Activated CD8-positive, alpha-beta memory T cell treated with anti-CD3 and anti-CD28 coated beads, Interleukin-2, amount 50 U/mL, for 4 hours (primary cell): ENCODE measurements at regions not wholly inside any gene's neighbourhood (a gene's known extent, or its start where the extent isn't known, plus 50 kb on each side); places are given as distances from the start of the nearest gene placed in this dataset.
"Not testable (repeated sequence)": the region's sequence is repeated elsewhere in the genome, so short reads cannot be mapped to it uniquely, and the experiment has no call there.

Experiments used
- DNase-seq: peaks from one replicate; pipeline ENCODE4 v3.0.0-alpha.2; 2020

DNA sequence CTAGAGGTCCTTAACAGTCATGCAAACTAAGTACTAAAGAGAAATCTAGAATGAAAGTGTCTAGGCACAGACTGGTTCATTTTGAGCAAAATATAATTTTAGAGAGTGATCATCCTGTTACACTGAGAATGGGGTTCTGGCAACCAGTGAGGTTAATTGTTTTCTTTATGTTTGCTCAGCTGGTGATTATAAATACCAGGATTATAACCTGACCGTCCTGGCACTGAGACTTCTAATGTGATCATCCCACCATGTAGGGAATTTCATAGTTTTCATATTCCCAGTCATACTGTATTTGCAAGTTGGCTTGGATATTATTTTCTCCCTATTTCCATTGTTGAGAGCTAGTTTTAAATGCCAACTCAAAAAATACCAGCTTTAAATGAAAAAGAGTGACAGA lies 852.5 kb upstream of the LRATD1 start:
- no peak for DNase-seq

DNA sequence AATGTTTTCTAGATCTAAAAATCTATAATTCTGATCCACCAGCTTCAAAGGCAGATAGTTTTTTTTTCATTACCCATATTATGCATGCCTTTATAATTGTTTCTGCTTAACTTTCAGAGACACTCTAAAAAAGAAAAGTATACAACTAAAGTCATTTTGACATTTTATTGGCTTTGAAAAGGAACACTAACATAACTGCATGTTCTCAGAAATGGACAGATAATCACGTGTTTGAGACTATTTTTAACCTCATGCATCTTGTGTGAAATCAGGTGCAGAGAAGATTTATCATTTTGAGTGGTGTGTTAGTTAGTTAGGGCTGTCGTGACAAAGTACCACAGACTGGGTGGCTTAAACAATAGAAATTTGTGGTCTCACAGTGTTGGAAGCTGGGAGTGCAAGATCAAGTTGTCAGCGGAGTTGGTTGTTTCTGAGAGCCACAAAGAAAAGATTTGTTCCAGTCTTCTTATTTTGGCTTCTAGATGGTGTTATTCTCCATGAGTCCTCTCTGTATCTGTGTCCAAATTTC lies 841.4 kb upstream of the LRATD1 start:
- DNase-seq: no peak

DNA sequence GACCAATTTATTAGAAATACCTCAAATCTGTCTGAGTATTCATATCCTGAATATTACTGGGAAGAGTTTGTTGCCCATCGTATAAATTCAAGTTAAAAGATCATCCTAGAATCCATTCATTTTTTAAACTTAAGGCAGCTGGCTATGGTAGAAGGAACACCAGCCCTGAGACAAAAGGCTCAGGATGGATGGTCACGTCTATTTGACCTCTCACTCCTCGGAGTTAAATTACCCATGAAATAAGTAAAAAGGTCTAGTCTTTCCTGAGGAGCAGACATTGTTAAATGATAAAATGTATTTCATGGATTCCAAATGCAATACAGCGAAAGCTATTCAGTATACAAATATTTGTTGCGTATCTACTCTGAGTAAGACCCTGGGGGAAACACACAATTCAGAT lies 826.0 kb upstream of the LRATD1 start:
- no peak for DNase-seq

DNA sequence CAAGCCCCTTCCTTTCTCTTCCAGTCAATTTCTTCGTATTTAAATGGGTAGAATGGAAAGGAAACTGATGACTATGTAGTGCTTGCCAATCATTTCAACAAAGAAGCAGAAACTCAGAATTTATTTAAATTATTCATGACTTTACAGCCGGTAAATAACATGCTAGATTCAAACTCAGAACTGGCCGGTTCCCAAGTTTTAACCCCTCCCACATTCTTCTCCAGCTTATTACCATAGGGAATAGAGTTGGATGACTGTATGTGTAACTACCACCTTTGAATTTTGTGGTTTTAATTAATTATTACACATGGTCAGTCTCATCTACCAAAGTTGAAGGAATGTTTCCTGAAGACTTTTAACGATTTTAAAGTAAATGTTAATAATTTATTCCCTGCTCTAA lies 819.3 kb upstream of the LRATD1 start:
- no peak for DNase-seq

DNA sequence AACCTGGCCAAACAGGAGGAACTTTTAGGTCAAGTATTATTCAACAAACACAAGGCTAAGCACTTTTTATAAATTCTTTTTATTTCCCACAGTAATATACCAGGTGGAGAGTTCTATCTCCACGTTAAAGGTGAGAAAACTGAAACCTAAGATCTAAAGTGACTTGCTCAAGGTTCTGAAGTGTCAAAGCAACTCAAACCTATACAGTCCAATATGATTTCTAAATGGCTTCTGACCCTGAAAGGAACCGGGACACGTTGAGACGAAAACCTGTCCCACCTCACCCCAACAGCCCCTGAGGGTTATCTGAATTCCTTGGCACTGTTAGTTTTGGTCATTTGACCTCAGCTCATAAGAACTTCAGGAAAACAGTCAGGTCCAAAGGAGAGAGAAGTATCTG lies 814.5 kb upstream of the LRATD1 start:
- DNase-seq: no peak

DNA sequence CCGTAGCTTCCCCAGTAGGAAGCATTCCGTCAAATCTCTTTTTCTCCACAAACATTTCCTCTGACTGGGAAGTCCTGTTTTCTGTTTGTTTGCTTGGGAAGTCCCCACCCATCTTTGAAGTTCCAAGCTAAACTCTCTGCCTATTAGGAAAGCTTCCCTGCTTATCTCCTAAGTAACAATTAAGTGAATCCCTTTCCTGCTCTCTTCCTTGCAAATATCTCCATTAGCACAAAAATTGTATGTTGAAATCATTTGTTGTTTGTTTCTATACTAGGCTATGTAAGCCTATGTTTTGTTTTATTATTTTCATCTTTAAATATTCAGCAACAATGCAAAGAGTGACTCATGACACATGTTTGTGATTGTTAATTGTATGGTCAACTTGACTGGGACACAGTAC lies 812.6 kb upstream of the LRATD1 start:
- no peak for DNase-seq

DNA sequence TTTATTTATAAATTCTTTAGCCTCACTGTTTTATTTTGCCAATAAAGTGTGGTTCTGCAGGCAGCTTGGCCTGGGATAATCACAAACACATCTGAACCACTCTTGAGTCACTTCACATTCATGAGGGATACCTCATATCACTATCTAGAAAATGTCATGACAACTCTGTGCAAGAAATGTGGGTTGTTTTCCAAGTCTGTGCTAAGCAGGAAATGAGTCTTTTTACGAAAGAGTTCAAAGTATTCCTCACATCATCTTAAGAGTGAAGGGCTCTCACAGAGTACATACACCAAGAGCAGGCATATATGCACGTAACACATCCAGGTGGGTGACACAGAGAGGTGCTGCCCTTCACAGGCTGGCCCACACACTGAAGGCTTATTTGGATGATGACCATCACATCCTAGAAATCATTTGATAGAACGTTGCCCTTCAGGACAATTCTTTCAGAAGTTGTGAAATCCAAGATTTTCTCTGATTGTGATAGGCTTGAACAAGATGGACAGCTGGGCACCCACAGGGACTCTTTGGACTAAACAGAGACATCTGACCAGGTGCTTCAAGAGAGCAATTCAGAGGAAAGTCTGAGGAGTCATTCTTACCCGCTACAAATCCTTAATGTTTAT lies 811.1 kb upstream of the LRATD1 start:
- no peak for DNase-seq

DNA sequence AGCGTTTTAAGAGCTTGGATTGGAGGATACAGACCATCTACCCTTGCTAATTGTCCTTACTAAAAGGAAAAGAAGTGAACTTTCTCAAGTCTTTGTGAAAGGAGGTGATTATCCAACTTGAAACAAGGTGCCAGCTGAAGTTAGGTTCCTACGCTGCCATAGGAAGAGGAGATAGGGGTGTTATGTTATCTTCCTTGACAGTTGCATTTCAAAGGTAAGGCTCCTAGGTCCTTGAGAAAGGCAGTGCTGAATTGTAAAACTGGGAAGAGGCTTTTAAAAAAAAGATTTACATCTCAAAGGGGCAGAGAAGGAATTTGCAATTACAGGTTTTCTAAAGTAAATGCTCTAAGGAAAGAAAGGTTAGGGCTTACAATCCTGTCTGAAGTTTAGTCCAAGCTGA lies 810.2 kb upstream of the LRATD1 start:
- DNase-seq: no peak

DNA sequence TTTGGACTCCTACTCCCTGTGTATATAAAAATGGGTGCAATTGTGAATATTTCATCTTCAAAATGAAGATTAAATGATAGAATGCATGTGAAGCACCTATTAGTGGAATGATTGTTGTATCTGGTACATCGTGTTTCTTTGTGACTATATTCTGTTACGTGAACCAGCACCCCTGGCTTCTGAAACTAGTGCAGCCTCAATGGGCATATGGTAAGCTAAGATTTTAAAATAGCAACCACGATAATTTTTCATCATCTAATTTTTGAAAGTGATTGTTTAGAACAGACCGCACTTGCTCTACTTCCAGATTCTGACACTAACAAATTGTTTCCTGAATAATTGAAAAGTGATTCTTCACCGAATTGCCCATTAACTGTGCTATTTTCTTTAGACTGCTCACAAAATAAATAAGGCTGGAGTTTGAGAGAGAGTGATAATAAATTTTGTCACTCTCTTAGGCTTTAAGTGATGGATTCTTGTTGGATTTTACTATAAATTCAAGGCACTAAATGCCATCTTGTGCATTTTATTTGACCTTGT lies 806.1 kb upstream of the LRATD1 start:
- no peak for DNase-seq

DNA sequence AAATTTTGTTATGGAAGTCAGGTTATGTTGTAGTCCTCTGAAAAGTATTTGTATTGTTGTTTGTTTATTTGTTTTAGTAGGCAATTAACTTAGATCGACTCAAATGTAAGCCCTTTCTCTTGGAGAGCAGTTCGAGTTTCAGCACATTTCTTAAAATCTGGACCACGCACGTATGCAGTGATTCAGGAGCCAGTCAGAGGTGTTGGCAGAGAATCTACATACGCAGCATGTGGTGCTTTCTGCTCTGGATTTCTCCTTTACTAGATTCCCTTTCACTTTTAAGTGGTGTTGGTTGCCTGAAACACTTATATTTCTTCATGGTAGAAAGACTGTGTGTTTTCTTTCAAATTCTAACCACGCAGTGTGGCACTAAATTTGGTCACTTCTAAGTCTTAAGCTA lies 773.9 kb upstream of the LRATD1 start:
- DNase-seq: no peak

DNA sequence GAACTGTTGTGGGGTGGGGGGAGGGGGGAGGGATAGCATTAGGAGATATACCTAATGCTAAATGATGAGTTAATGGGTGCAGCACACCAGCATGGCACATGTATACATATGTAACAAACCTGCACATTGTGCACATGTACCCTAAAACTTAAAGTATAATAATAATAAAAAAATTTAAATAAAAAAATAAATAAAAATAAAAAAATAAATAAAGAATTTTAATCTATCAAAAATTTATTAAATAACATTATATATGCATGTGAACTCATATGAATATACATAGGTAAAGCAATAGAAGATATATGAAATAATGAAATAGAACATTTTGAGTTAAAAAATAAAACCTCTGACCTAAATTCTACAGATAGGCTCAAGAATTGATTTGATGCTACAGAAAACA lies 764.2 kb upstream of the LRATD1 start:
- DNase-seq: not testable (repeated sequence)

DNA sequence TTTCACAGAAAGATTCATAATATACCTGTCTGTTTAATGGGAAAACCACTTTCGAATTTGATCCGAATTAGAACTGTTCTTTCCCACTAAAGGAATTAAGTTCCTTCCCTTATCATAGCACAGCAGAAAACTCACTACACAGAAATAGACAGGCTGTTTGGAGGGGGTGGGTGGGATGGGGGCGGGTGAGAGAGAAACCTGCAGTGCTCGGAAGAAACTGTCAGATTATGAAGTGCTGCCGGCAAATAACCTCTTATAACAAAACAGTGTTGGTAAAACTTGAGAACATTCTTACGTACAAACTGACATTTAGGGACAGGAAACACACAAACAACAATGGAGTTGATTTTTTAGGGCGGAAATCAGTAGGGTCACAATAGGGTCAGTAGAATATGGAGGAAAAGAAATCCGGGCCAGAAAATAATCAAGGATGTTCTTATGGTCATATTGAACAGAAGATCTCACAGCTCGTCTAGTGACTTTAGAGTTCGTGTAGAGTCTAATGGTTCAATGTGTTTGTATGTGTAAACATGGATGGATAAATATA lies 756.0 kb upstream of the LRATD1 start:
- no peak for DNase-seq

DNA sequence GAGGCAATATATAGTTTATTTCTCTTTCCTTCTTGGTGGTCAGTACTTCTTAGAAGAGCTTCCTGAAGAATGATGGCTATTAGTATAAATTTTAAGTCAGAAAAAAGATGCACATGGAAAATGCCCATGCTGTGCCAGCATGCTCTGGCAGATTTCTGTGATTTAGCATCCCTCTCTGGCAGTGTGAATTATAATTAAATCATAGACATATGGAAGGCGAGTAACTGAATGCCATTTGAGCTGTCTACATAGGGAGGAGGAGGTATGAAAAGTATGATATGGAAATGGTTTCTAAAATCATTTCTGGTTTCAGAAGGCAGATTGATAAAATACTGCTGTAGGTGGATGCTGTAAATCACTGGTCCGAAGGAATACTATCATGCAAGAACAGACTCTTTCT lies 754.9 kb upstream of the LRATD1 start:
- DNase-seq: no peak

DNA sequence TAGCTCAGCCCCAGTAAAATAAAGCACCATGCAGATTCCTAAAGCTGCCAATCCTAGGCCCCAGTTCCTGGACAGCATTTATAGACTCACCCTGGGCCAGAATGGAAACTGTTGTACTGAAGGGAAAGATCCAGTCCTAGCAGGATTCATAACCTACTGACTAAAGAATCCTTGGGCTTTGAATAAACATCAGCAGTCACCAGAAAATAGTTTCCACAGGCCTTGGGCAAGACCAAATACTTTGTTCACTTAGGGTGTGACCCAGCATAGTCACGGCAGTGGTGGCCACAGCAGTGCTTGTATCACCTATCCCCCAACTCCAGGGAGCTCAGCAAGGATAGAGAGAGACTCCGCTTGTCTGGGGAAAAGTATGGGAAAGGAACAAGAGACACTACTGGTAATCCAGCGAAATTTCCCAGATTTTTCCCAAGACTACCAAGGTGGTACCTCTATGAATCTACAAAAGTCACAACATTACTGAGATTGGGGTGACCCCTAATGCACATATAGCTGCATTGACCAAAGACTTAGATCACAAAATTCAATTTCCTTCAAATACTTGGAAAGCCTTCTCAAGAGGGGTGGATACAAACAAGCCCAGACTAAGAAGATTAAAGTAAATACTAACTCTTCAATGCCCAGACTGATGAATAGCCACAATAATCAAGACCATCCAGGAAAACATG lies 748.1 kb upstream of the LRATD1 start:
- DNase-seq: no peak

DNA sequence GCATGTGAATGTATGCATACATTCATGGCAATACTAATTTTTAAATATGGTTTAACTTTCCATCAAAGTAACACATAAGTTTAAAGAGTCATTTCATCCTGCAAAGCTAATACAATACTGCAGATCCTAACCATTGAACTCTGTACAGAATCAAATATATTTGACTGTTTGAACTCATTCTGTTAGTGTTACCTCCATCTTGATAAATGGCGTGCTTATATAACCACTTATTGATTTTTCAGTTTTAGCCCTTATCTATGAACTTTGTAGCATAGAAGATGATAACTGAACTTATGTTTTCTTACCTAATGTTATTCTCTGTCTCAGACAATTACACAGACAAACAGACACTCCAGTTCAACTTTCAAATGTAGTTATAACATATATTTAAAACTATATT lies 731.0 kb upstream of the LRATD1 start:
- no peak for DNase-seq

DNA sequence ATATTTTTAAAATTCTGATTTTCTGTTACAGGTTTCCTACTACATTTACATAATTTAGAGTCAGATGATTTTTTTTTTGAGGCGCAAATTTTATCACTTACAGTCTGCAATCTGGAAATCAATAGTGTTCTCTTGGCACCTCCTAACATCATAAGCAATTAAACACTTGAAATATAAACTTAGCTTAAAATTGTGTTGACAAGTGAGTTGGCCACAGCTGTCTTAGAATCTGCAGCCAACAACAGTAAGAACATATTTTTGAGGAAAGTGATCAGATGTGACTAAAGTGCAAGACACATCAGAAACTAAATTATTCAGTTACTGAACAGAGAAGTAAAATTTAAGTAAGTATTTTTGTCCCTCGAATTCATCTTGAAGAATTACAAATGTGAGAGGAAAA lies 726.7 kb upstream of the LRATD1 start:
- no peak for DNase-seq

DNA sequence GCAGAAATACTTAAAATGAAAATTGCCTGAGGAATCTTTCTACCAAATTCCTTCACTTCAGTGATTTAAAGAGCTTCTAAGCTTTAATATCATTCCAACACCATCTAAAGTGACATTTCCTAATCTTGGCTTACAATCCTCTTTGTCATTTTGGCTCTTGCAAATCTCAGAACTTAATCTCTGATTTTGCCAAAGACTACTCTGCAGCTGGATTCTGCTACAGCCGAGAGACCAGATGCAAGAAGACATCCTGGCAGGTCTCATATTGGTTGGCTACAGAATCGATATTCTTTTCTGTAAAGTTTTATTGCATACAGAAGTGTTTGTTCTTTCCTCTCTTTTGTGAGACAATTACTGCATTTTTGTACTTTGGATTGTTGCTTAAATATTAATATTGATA lies 716.5 kb upstream of the LRATD1 start:
- DNase-seq: no peak

DNA sequence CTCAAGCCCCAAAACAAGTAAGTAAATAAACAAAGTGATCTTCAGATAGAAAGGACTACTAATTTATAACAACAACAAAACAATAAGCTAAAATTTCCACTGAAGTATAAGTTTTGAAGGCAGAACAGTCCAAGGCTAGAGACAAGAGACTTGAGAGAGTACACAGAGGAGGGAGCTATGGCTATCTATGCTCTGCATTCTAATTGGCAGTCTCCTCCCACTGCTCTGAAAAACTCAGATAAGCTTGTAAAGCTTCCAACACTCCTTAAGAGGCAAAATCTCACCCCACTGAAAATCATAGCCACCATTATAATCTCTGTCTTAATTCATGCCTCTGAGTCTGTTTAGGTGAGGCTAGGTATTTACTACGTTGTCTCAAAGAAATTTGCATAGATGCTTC lies 714.6 kb upstream of the LRATD1 start:
- DNase-seq: no peak

DNA sequence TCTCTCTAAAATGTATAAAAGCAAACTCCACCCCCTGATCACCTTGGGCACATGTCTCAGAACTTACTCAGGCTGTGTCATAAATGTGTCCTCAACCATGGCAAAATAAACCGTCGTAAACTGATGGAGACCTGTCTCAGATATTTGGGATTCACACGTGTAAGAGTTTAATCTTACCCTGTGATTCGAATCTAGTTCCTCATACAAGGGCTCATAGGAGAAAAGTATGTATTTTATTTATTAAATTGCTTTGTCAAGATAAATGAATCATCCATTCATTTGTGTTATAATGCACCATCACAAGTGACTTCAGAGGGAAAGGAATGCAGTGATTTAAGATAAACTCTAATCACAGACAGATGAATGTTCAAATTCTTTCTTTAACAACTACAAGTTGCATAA lies 712.5 kb upstream of the LRATD1 start:
- DNase-seq: no peak

DNA sequence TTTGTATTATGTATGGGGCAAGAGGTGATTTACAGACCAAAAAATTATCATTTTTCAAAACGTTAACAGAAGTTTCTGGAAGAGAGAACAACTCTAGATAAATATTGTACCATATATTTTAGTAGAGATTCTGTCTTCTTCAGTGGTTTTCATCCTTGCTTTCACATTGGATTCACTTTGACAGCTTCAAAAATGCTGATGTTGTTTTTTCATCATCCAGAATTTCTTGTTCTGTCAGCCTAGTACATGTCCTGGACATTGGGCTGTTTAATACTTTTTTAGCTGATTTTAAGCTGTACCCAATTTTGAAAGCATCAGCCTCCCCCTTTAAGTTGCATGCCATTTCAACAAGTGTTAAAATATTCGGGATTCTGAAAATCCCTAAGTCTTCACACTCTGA lies 711.3 kb upstream of the LRATD1 start:
- DNase-seq: no peak

DNA sequence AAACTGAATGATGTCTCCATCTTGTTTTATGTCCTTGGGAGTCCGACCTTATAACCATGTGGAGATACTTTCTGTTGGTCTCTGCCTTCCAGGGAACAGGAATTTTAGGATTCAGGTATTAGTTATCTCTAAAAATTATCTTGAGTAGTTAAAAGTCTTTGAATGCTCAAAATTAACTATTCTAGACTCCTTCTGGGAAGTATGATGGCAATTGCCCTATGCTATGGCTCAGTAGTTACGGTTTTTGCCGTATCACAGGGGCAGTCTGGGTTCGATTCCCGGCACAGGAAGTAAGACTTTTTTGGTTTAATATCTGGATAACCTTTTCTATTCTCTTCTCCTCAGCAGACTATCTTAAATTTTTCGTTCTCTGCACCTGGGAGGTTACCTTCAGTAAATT lies 708.7 kb upstream of the LRATD1 start:
- no peak for DNase-seq

DNA sequence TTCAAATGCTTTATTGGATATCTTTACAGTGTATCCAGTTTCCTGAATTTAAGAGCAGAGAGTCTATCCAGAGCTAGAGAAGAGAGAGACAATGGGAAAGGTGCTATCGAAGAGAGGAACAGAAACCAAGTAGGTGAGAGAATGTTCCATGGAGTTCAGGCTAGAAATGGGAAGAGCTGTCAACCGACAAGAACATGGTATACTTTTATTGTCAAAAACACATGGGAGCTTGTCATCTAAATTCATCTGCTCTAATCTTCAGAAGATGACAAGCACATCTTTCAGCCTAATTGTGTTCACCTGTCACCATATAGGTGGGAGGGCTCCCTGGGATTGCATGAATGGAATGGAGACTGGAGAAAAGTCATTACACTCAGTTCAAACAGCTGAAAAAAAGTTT lies 690.4 kb upstream of the LRATD1 start:
- no peak for DNase-seq

DNA sequence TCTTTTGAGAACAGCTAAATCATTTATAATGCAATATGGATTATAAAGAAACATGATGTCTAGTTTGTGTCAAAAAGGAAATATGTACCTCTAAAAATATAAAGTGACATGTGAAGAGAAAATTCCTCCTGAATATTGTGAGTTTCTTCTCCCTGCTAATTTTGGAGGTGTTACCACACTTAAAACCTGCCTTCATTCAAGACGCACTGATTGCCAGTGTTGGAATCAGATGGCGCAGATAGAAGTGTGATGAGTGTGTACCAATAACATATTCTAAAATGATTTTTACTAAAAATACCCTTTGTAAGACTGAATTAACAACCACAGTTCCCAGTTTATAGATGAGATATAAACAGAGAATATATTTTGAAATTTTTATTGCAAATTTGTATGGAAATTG lies 681.8 kb upstream of the LRATD1 start:
- no peak for DNase-seq

DNA sequence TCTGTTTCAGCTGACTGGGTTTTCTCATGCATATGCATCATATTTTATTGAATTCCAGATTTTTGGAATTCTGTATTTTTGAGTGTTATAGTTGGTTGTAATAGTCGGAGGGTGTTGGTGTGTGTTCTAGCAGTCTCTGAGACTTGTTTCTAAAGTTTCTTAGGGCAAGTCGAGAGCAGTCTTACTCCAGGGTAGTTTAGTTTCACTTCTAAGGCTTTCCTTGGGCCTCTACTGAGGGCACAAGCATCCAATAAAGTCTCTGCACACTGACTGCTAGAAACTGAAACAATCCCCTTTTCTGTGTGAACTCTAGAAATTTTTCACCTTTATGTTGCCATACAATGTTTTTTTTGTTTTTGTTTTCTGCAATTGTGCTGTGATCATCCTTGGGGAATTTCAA lies 663.7 kb upstream of the LRATD1 start:
- DNase-seq: no peak
